ENCODE measurements at regions not wholly inside any gene's neighbourhood (a gene's known extent, or its start where the extent isn't known, plus 50 kb on each side); places are given as distances from the start of the nearest gene placed in this dataset.

DNA sequence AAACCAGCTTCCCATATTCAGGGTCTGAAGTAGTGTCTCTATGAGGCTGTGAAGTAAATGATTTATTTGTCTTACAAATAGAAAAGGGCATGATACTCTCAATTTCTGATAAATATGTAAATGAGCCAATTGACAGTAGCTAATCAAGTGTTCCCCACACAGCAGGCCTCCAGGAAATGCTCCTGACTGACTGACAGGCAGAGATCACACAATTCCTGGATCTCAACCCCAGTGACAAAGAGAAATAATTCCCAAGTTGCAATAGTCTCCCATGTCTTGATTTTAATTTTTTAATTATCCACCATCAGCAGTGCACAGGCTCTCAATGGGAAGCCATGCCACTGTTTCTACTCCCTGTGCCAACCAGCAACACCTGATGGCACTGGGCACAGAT, 390.4 kb downstream of the SOX11 start:
- H3K27ac ChIP-seq (ENCODE audit: low read depth, low read length): no peak overlapping the region
- H3K4me1 ChIP-seq (ENCODE audit: control insufficient read depth in 2 of 2, insufficient read depth in 2 of 2, low read length in 2 of 2): no peaks in the 10 kb centered on the region
- ATAC-seq (no peak), DNase-seq (no peak)
- H3K9me3 Mint-ChIP-seq: peaks cover 0 to 15% (median 5%) of the 10 kb centered on the region in 11 donors
- ChIA-PET CTCF (no interaction called here), POLR2A (no interaction called here)
- no peak overlapping the region for H3K4me3 ChIP-seq (ENCODE audit: low read length)
- H3K4me1 Mint-ChIP-seq: peaks cover 0 to 5% (median 0%) of the 10 kb centered on the region in 7 donors
- H3K27ac Mint-ChIP-seq: no peak overlapping the region
- H3K27me3 Mint-ChIP-seq: peaks cover 0 to 9% (median 4%) of the 10 kb centered on the region in 5 donors
- no peaks in the 10 kb centered on the region for H3K9me3 ChIP-seq (ENCODE audit: control insufficient read depth in 2 of 3, low read length in 3 of 3)
- intact Hi-C loops (cut with micrococcal nuclease): no loop called here
- no peak overlapping the region for H3K4me3 Mint-ChIP-seq
- H3K36me3 Mint-ChIP-seq: no peaks in the 10 kb centered on the region
- H3K27me3 ChIP-seq (ENCODE audit: control insufficient read depth in 2 of 2, insufficient read depth in 2 of 2, low read length in 2 of 2): no peaks in the 10 kb centered on the region
- no peaks in the 10 kb centered on the region for H3K36me3 ChIP-seq (ENCODE audit: control insufficient read depth in 2 of 3, insufficient read depth in 3 of 3, low read length in 3 of 3)

- Histone ChIP-seq H3K4me3 (ENCODE audit: low read length) (no peak overlapping the region), H3K27ac (ENCODE audit: low read depth, low read length) (no peak overlapping the region), H3K36me3 (ENCODE audit: control insufficient read depth in 2 of 3, insufficient read depth in 3 of 3, low read length in 3 of 3) (no peaks in the 10 kb centered on the region), H3K9me3 (ENCODE audit: control insufficient read depth in 2 of 3, low read length in 3 of 3) (no peaks in the 10 kb centered on the region), H3K4me1 (ENCODE audit: control insufficient read depth in 2 of 2, insufficient read depth in 2 of 2, low read length in 2 of 2) (no peaks in the 10 kb centered on the region), H3K27me3 (ENCODE audit: control insufficient read depth in 2 of 2, insufficient read depth in 2 of 2, low read length in 2 of 2) (no peaks in the 10 kb centered on the region)
- DNase-seq (no peak), ATAC-seq (no peak)
- Mint-ChIP-seq H3K27me3 (peaks cover 0 to 9% (median 4%) of the 10 kb centered on the region in 5 donors), H3K4me1 (peaks cover 0 to 5% (median 0%) of the 10 kb centered on the region in 7 donors), H3K27ac (no peak overlapping the region), H3K36me3 (no peaks in the 10 kb centered on the region), H3K9me3 (peaks cover 0 to 15% (median 5%) of the 10 kb centered on the region in 11 donors), H3K4me3 (no peak overlapping the region)
- POLR2A ChIA-PET: no interaction called here
- intact Hi-C loops (cut with micrococcal nuclease): no loop called here
- CTCF ChIA-PET: no interaction called here
Measured at GRCh38 chr2:6083136-6083535, 391.0 kb downstream of the SOX11 start.

DNA sequence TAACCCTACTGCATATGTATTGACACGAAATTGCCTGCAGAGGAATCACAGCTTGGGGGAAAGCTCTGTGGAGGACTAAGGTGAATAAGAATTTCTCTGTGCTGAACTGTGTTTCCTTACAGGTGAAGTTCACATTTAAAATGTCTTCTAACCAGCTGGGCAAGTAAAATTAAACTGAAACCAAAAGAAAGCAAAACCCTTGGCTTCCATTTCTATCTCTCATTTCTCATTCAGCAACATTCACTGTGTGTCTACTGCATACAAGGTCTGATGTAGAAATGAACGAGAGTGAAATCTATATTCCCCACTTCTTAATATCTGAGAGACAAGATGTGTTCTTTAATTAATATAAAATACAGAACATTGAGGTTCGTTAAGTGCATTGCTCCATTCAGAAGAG, 397.3 kb downstream of the SOX11 start:
- Histone ChIP-seq H3K4me3 (ENCODE audit: low read length) (no peak overlapping the region), H3K27ac (ENCODE audit: low read depth, low read length) (no peak overlapping the region), H3K27me3 (ENCODE audit: control insufficient read depth in 2 of 2, insufficient read depth in 2 of 2, low read length in 2 of 2) (no peaks in the 10 kb centered on the region), H3K4me1 (ENCODE audit: control insufficient read depth in 2 of 2, insufficient read depth in 2 of 2, low read length in 2 of 2) (no peaks in the 10 kb centered on the region), H3K36me3 (ENCODE audit: control insufficient read depth in 2 of 3, insufficient read depth in 3 of 3, low read length in 3 of 3) (no peaks in the 10 kb centered on the region), H3K9me3 (ENCODE audit: control insufficient read depth in 2 of 3, low read length in 3 of 3) (no peaks in the 10 kb centered on the region)
- no peak overlapping the region for H3K4me3 Mint-ChIP-seq
- ATAC-seq (no peak), DNase-seq (no peak)
- H3K27ac Mint-ChIP-seq: no peak overlapping the region
- H3K36me3 Mint-ChIP-seq: no peaks in the 10 kb centered on the region
- ChIA-PET CTCF (no interaction called here), POLR2A (no interaction called here)
- H3K27me3 Mint-ChIP-seq: no peaks in the 10 kb centered on the region
- H3K4me1 Mint-ChIP-seq: no peaks in the 10 kb centered on the region
- intact Hi-C loops (cut with micrococcal nuclease): no loop called here
- peaks cover 0 to 13% (median 5%) of the 10 kb centered on the region in 11 donors for H3K9me3 Mint-ChIP-seq

DNA sequence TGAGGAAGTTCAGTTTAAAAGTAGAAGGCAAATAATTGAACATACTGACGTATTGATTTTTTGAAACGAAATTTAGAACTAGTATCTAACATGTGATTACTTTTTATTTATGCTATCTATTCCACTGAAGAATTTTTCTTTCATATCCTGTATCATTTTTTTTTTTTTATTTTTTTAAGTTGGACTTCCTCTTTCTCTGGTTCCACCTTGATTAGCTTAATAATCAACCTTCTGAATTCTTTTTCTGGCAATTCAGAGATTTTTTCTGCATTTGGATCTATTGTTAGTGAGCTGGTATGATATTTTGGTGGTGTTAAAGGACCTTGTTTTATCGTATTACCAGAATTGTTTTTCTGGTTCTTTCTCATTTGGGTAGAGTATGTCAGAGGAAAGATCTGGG, 411.2 kb downstream of the SOX11 start:
- Mint-ChIP-seq H3K9me3 (peaks cover 0 to 11% (median 2%) of the 10 kb centered on the region in 11 donors), H3K4me1 (no peaks in the 10 kb centered on the region), H3K36me3 (no peaks in the 10 kb centered on the region), H3K4me3 (no peak overlapping the region), H3K27me3 (peaks cover 0 to 10% (median 0%) of the 10 kb centered on the region in 5 donors), H3K27ac (no peak overlapping the region)
- ChIA-PET CTCF (no interaction called here), POLR2A (no interaction called here)
- Histone ChIP-seq H3K27ac (ENCODE audit: low read depth, low read length) (no peak overlapping the region), H3K36me3 (ENCODE audit: control insufficient read depth in 2 of 3, insufficient read depth in 3 of 3, low read length in 3 of 3) (no peaks in the 10 kb centered on the region), H3K4me1 (ENCODE audit: control insufficient read depth in 2 of 2, insufficient read depth in 2 of 2, low read length in 2 of 2) (no peaks in the 10 kb centered on the region), H3K27me3 (ENCODE audit: control insufficient read depth in 2 of 2, insufficient read depth in 2 of 2, low read length in 2 of 2) (no peaks in the 10 kb centered on the region), H3K9me3 (ENCODE audit: control insufficient read depth in 2 of 3, low read length in 3 of 3) (no peaks in the 10 kb centered on the region), H3K4me3 (ENCODE audit: low read length) (no peak overlapping the region)
- intact Hi-C loops (cut with micrococcal nuclease): no loop called here
- DNase-seq: no peak
- no peak for ATAC-seq

- no peak for ATAC-seq
- Mint-ChIP-seq H3K4me1 (no peaks in the 10 kb centered on the region), H3K4me3 (no peak overlapping the region), H3K27me3 (peaks cover 0 to 10% (median 0%) of the 10 kb centered on the region in 5 donors), H3K9me3 (peaks cover 0 to 11% (median 2%) of the 10 kb centered on the region in 11 donors), H3K27ac (no peak overlapping the region), H3K36me3 (no peaks in the 10 kb centered on the region)
- Histone ChIP-seq H3K4me3 (ENCODE audit: low read length) (no peak overlapping the region), H3K4me1 (ENCODE audit: control insufficient read depth in 2 of 2, insufficient read depth in 2 of 2, low read length in 2 of 2) (no peaks in the 10 kb centered on the region), H3K36me3 (ENCODE audit: control insufficient read depth in 2 of 3, insufficient read depth in 3 of 3, low read length in 3 of 3) (no peaks in the 10 kb centered on the region), H3K9me3 (ENCODE audit: control insufficient read depth in 2 of 3, low read length in 3 of 3) (no peaks in the 10 kb centered on the region), H3K27ac (ENCODE audit: low read depth, low read length) (no peak overlapping the region), H3K27me3 (ENCODE audit: control insufficient read depth in 2 of 2, insufficient read depth in 2 of 2, low read length in 2 of 2) (no peaks in the 10 kb centered on the region)
- intact Hi-C loops (cut with micrococcal nuclease): no loop called here
- ChIA-PET POLR2A (no interaction called here), CTCF (no interaction called here)
- no peak for DNase-seq
Measured at GRCh38 chr2:6103949-6104348, 411.8 kb downstream of the SOX11 start.

- H3K27me3 ChIP-seq (ENCODE audit: control insufficient read depth in 2 of 2, insufficient read depth in 2 of 2, low read length in 2 of 2): no peaks in the 10 kb centered on the region
- H3K4me3 ChIP-seq (ENCODE audit: low read length): no peak overlapping the region
- CTCF ChIA-PET: interaction anchor here (0.6 kb wide), 1 partner anchor 8 kb away, joined by 3 read pairs; no protein-coding TSS in a partner anchor
- no peaks in the 10 kb centered on the region for H3K36me3 ChIP-seq (ENCODE audit: control insufficient read depth in 2 of 3, insufficient read depth in 3 of 3, low read length in 3 of 3)
- Mint-ChIP-seq H3K4me1 (no peaks in the 10 kb centered on the region), H3K27me3 (peaks cover 0 to 6% (median 0%) of the 10 kb centered on the region in 5 donors), H3K9me3 (peaks cover 0 to 10% (median 2%) of the 10 kb centered on the region in 11 donors), H3K36me3 (no peaks in the 10 kb centered on the region), H3K27ac (no peak overlapping the region), H3K4me3 (no peak overlapping the region)
- intact Hi-C loops (cut with micrococcal nuclease): no loop called here
- H3K9me3 ChIP-seq (ENCODE audit: control insufficient read depth in 2 of 3, low read length in 3 of 3): no peaks in the 10 kb centered on the region
- DNase-seq (no peak), ATAC-seq (no peak)
- no peaks in the 10 kb centered on the region for H3K4me1 ChIP-seq (ENCODE audit: control insufficient read depth in 2 of 2, insufficient read depth in 2 of 2, low read length in 2 of 2)
- POLR2A ChIA-PET: no interaction called here
- H3K27ac ChIP-seq (ENCODE audit: low read depth, low read length): no peak overlapping the region
Measured at GRCh38 chr2:6107290-6107689, 415.1 kb downstream of the SOX11 start.

DNA sequence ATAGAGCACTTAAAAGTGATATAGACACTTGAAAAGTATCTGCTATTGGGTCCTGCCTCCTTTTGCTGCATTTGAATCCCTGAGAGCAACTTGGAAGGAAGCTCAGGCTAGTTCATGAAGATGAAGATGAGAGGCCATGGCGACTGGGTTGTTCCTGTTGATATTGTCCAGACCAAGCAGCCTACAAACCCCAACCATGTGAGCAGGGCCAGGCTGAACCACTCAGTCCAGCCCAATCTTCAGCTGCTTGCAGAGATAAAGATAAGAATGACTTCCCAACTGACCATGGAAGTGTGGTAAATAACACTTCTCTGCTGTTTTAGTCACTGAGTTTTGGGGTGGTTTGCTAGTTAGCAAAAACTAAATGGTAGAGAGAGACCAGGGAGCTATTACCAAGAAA, 417.6 kb downstream of the SOX11 start:
- Histone ChIP-seq H3K4me3 (ENCODE audit: low read length) (no peak overlapping the region), H3K9me3 (ENCODE audit: control insufficient read depth in 2 of 3, low read length in 3 of 3) (no peaks in the 10 kb centered on the region), H3K4me1 (ENCODE audit: control insufficient read depth in 2 of 2, insufficient read depth in 2 of 2, low read length in 2 of 2) (no peaks in the 10 kb centered on the region), H3K27me3 (ENCODE audit: control insufficient read depth in 2 of 2, insufficient read depth in 2 of 2, low read length in 2 of 2) (no peaks in the 10 kb centered on the region), H3K27ac (ENCODE audit: low read depth, low read length) (no peak overlapping the region), H3K36me3 (ENCODE audit: control insufficient read depth in 2 of 3, insufficient read depth in 3 of 3, low read length in 3 of 3) (no peaks in the 10 kb centered on the region)
- POLR2A ChIA-PET: no interaction called here
- H3K4me3 Mint-ChIP-seq: no peak overlapping the region
- no peak for ATAC-seq
- CTCF ChIA-PET: no interaction called here
- no peaks in the 10 kb centered on the region for H3K4me1 Mint-ChIP-seq
- H3K27me3 Mint-ChIP-seq: peaks cover 0 to 6% (median 0%) of the 10 kb centered on the region in 5 donors
- H3K27ac Mint-ChIP-seq: no peak overlapping the region
- intact Hi-C loops (cut with micrococcal nuclease): no loop called here
- no peak for DNase-seq
- H3K9me3 Mint-ChIP-seq: peaks cover 0 to 5% (median 0%) of the 10 kb centered on the region in 11 donors
- no peaks in the 10 kb centered on the region for H3K36me3 Mint-ChIP-seq
